Activated naive CD4-positive, alpha-beta T cell (primary cell): ENCODE measurements at regions not wholly inside any gene's neighbourhood (a gene's known extent, or its start where the extent isn't known, plus 50 kb on each side); places are given as distances from the start of the nearest gene placed in this dataset.

Experiments used
- DNase-seq, 4 experiments: peaks; one replicate each; lab custom pipeline; 2025; lab: John Stamatoyannopoulos, UW

- no peak for DNase-seq
These were observed 243.8 kb downstream of the MATN1 start for GRCh38 chr1:30479575-30479974.

GRCh38 chr1:30478799-30479563 lies 244.4 kb downstream of the MATN1 start:
- DNase-seq, result no peak

DNA sequence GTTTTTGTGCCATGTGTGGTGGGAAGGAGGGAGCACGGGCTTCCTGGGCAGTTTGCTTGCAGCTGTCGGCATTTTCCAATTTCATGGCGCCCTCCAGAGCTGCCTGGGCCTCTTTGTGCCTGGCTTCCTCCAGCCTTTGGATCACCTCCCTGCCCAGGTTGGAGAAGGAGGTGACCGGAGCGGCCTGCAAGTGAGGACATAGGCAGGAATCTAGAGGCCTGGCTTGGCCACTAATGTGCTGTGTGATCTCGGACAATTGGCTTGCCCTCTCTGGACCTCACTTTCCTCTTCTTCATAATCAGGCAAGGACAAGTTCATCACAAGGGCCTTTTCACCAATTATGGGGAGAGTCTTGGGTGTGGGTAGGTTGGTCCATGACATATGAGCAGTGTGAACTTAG lies 245.1 kb downstream of the MATN1 start:
- DNase-seq, result no peak

DNA sequence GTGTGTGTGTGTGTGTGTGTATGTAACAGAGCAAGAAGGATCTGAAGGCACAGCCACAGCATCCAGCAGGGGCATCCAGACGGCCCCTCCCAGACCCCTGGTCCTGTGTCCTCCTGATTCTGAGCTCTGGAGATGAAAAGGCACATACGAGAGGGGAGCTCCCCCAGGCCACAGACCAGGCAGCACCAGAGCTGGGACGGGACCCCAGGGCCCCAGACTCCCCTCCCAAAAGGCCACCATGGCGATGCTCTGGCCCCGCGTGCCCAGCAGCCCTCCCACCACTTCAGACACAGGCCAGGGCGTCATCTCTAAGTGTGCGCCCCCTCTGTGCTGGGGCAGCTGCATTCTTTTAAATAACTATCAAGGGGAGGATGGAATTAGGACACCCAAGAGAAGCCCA lies 245.8 kb downstream of the MATN1 start:
- DNase-seq, result no peak

DNA sequence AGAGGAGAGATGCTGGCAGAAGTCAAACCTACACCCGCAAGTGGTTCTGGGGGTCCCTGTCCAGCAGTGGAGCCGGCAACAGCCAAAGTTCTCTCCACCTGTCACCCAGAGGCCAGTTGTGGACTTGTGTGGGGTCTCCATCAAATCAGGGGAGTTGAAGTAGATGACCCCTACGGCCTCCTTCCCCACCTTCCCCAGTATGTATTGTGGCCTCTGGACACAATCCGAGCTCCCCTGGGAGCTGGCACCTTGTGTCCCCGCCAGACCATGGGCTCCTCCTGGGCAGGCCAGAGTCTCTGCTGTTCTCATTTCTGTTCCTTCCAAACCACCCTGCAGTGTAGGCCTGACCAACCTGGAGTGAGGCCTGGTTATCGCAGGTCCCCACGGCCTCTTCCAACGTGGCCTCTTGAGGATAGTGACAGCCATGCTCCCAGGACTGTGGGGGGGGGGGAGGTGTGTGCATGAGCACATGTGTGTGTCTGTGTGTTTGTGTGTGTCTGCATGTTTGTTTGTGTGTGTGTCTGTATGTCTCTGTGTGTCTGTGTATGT lies 246.4 kb downstream of the MATN1 start:
- DNase-seq, result no peak

DNA sequence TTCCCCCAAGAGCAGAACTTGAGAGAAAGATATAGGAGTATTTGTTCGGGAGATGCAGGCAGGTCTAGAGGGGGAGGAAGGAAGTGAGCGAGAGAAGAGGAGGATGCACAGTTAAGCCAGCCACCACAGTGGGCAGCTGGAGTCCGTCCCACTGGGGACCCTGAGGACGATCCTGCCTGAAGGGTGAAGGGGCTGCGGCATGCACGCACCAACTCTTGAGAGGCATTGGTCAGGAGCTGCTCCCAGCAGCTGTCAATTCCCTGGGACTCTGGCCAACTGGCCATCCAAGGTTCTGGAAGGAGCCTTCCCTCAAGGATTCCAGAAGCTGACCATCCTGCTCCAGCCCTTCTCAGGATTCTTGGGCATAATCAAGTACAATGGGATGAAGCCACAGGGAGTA lies 246.9 kb downstream of the MATN1 start:
- DNase-seq, result no peak

GRCh38 chr1:30475966-30476365 lies 247.4 kb downstream of the MATN1 start:
- no peak for DNase-seq

DNA sequence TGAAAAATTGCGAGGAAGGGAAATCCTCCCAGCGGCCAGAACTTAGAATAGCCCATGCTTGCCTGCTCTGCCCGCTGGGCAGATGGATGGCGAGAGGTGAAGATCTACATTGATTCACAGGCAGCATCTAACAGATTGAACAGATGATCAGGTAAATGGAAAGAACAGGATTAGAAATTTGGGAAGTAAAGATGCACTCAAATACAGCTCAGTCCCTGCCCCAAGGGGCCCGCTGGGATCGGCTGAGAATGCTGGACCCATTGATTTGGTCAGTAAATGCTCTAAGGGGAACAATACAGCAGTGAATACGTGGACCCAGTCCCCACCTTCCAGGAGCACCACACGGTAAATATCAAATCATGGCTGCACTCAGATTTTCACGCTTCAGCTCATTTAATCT lies 248.2 kb downstream of the MATN1 start:
- DNase-seq, result no peak

DNA sequence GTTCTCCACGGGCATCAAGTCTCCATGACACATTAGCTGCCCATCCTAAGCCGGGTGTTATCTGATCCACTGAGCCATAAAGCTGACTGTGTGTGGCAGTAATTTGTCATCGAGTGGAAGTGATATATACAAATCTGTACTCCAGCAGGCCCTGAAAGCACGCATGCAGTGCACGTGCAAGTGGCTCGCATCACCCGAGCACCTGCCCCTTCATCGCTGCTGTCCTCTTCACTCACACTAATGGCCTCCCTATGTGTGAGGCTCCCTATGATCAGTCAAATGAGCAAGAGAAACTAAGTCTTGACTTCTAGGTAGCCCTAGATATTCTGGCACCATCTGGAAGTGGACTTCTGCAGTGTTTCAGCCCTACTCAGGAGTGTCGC lies 248.6 kb downstream of the MATN1 start:
- DNase-seq, result no peak

GRCh38 chr1:30473922-30474817 lies 249.2 kb downstream of the MATN1 start:
- DNase-seq, result no peak

- no peak for DNase-seq
These were observed 250.9 kb downstream of the MATN1 start for GRCh38 chr1:30472526-30472925.

GRCh38 chr1:30472009-30472408 lies 251.4 kb downstream of the MATN1 start:
- DNase-seq, result no peak

DNA sequence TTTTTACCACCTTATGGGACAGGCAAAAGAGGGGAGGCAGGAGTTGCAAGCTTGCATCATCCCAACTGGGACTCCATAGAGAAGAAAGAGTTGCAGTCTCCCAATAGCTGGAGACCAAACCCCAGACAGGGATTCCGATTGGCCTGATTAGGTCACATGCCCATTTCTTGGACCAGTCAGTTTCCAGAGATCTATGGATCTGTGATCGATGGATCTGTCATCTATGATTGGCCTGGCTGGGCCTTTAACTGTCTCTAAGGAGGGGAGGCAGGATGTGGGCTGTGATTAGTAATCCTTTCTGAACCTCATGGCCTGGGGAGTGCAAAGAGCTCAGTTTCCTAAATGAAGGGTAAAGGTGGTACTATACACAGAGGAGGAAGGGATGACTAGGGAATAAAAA lies 252.1 kb downstream of the MATN1 start:
- no peak for DNase-seq

- DNase-seq, result no peak
These were observed 254.0 kb downstream of the MATN1 start for GRCh38 chr1:30469426-30469825.

- no peak for DNase-seq
These were observed 256.3 kb downstream of the MATN1 start for GRCh38 chr1:30467101-30467500.

DNA sequence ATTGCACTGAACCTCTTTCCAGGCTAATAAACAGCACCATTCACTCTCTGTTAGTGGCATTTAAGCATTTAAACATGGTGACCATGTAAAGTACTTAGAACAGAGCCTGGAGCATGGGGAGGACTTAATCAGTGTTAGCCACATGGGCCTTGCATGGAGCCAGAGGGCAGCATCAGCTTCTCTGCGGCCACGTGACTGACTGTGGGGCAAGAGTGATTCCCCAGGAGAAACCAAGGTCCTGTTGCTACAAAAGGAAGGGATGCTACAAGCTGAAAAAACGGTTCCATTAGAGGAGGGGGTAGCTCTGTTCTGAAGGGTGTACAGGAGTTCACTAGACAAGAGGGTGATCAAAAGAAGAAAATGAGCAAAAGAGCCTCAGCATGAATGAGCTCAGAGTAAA lies 256.8 kb downstream of the MATN1 start:
- no peak for DNase-seq

DNA sequence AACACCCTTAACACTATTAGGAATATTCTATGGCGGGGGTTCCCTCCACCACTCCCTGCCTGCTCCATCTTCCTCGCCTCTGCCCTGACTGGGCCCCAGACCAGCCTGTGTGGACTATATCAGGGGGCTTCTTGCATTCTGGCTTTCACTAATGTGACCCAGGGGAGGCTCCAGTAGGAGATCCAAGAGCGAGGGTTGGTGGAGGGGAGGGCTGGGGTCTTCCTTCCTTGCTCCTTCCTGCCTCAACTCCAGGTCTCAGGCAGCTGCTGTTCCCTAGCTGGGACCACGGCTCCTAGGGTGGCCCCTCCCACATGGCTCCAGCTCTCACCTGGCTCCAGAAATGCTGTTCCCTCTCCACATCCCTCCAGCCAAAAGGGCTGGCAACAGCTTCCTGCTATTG lies 257.4 kb downstream of the MATN1 start:
- DNase-seq, result no peak

DNA sequence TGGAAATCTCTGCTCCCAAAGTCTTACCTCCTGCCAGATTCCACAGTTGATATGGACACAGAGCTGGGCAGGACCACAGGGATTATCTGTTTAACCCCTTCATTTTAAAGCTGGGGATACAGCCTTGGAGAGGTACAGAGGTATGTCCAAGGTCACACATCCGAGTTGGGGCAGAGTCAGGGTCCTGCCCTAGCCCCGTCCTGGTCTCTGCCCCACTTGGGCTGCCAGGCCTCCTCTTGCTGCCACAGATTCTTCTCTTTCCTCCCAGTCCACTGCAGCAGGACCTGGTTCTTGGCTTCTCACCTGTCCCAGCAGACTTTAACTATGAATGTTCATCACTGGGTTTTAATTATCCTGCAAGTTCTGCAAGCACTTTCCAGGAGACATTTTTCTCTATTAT lies 258.3 kb downstream of the MATN1 start:
- DNase-seq, result no peak

GRCh38 chr1:30464187-30464617 lies 259.2 kb downstream of the MATN1 start:
- DNase-seq, result no peak

DNA sequence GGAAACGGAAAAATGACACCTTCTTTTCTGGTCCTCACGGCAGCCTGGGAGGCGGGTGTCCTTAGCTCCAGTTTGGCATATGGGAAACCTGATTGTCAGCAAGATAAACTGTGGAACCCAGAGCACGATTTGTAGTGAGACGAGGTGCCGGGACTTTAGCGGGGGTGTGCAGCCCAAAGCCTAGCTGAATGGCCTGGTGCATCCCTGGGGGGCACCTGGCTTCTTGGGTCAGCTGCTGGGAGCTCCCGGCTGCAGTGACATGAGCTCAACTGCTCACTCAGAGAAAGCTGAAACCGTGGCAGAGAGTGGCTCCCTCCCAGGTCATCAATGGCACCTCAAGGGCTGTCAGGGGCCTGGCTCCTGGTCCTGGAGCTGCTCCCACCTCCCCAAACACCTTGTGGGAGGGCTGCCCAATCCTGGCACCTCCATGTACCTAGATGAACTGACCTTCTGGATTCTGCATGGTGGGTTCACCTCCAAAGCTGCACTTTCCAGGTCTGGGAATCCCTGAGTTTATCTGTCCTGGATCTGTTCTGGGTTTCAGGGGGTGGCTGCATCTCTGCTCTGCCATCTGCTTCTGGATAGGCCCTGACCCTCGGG lies 260.5 kb downstream of the MATN1 start:
- no peak for DNase-seq

DNA sequence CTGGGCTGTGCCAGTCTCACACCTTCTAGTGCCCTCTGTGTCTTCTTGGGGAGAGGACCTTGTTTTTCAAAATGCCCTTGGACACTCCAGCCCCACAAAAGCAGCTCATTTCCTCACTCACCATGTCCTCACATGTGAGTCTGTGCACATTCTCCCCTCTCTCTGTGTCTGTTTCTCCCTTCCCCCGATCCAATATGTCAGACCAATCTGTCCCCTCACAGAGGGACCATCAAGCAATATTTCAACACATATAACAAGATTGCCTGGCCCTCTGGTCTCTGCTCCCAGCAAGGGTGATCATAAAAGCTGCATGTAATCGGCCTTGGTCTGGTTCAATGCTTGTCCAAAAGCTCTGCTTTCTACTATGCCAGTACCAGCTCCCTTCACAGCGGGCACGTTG lies 261.2 kb downstream of the MATN1 start:
- DNase-seq, result no peak

- no peak for DNase-seq
These were observed 261.7 kb downstream of the MATN1 start for GRCh38 chr1:30461640-30462039.

DNA sequence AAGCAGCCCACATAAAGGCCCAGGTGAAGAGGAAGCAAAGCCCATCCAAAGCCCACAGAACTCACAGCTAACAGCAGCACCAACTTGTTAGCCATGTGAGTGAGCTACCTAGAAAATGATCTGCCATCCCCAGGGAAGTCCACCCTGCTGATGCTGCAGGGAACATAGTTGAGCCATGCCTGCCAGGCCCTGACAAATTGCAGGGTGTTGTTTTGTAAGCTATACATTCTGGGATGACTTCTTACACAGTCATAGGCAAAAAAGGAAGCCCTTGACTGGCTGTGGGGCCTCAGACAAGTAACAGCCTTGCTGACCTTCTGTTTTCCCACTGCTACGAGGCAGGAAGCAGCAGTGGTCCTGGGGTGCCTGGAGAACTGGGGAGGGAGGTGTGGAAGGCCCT lies 262.7 kb downstream of the MATN1 start:
- DNase-seq, result no peak
